ENCODE measurements at regions not wholly inside any gene's neighbourhood (a gene's known extent, or its start where the extent isn't known, plus 50 kb on each side); places are given as distances from the start of the nearest gene placed in this dataset.
"Not testable (repeated sequence)": the region's sequence is repeated elsewhere in the genome, so short reads cannot be mapped to it uniquely, and the experiment has no call there.

DNA sequence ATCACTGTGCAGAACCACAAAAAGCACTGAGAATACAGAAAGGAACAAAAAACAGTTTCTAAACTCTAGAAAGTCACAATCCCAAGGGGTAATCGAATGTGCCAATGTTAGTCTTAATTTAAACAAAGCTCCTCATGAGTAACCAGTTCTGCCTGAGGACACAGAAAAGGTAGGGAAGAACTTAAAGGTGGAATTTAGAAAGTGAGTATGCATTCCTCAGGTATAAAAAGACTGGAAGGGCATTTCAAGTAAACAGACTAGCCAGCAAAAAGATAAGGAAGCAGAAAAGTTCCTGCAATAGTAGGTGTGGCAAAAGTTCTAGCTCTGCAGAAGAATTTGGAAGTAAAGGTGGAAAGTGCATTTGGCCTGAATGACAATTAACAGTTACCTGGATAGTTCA is 84.6 kb upstream of the DLX6 start:
- intact Hi-C loops (cut with DNase I; ENCODE audit: low total_unique reads): no loop called here
- Histone ChIP-seq H3K27me3 (peaks cover 0 to 11% of the 10 kb centered on the region in 2 donors), H3K27ac (no peak overlapping the region), H3K36me3 (no peaks in the 10 kb centered on the region), H3K9me3 (no peaks in the 10 kb centered on the region), H3K4me1 (no peaks in the 10 kb centered on the region), H3K4me3 (no peak overlapping the region)
- TF ChIP-seq POLR2AphosphoS5 (IDR thresholded peaks at IDR 0.05) (no peak), POLR2A (IDR thresholded peaks at IDR 0.05) (no peak)
- TF ChIP-seq, protein P1, sequence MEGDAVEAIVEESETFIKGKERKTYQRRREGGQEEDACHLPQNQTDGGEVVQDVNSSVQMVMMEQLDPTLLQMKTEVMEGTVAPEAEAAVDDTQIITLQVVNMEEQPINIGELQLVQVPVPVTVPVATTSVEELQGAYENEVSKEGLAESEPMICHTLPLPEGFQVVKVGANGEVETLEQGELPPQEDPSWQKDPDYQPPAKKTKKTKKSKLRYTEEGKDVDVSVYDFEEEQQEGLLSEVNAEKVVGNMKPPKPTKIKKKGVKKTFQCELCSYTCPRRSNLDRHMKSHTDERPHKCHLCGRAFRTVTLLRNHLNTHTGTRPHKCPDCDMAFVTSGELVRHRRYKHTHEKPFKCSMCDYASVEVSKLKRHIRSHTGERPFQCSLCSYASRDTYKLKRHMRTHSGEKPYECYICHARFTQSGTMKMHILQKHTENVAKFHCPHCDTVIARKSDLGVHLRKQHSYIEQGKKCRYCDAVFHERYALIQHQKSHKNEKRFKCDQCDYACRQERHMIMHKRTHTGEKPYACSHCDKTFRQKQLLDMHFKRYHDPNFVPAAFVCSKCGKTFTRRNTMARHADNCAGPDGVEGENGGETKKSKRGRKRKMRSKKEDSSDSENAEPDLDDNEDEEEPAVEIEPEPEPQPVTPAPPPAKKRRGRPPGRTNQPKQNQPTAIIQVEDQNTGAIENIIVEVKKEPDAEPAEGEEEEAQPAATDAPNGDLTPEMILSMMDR (IDR thresholded peaks at IDR 0.05): no peak
- DNase-seq (ENCODE audit: low spot score in 2 of 2): no peak

DNA sequence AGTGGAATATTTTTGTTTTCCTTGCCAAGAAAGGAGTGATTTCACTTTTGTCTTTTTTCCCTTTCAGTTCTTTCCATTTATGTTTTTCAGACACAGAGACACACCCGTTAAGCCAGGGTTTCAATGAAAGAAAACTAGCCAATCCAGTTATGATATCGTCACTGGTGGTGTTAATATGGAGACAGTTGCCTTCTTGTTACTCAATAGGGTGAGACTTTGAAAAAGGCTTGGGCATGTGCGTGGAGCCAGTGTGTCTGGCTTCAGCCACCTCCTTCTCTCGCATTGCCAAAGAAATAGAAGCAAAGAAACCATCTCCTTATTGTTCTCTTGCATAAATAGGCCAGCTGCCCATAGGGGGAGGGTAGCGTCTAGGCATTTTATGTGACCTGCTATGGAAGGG is 84.1 kb upstream of the DLX6 start:
- Histone ChIP-seq H3K27ac (no peak overlapping the region), H3K4me3 (no peak overlapping the region), H3K36me3 (no peaks in the 10 kb centered on the region), H3K9me3 (no peaks in the 10 kb centered on the region), H3K27me3 (peaks cover 0 to 10% of the 10 kb centered on the region in 2 donors), H3K4me1 (no peaks in the 10 kb centered on the region)
- no peak for DNase-seq (ENCODE audit: low spot score in 2 of 2)
- TF ChIP-seq POLR2A (IDR thresholded peaks at IDR 0.05) (no peak), POLR2AphosphoS5 (IDR thresholded peaks at IDR 0.05) (no peak)
- TF ChIP-seq, protein P1 (IDR thresholded peaks at IDR 0.05): no peak
- intact Hi-C loops (cut with DNase I; ENCODE audit: low total_unique reads): no loop called here

DNA sequence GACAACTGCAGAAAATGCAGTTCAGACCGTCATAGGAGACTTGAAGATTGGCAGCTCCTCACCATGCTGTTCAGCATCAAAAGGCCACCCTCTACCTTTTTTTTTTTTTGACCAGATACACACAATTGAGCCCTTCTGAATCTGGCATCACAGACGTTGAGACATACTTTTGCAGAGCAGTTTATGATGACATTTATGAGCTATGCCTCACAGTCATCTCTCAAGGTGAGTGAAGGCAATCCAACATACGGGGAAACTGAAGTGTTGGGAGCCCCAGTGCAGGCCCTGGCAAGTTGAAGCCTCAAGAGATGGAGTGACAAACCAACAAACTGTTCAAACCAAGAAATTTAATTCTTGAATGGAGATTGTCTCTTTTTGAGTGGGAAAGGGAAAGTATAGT is 83.6 kb upstream of the DLX6 start:
- Histone ChIP-seq H3K27ac (no peak overlapping the region), H3K9me3 (no peaks in the 10 kb centered on the region), H3K36me3 (no peaks in the 10 kb centered on the region), H3K4me1 (no peaks in the 10 kb centered on the region), H3K27me3 (peaks cover 0 to 10% of the 10 kb centered on the region in 2 donors), H3K4me3 (no peak overlapping the region)
- no peak for DNase-seq (ENCODE audit: low spot score in 2 of 2)
- intact Hi-C loops (cut with DNase I; ENCODE audit: low total_unique reads): no loop called here
- no peak for TF ChIP-seq POLR2AphosphoS5 (IDR thresholded peaks at IDR 0.05)
- no peak for TF ChIP-seq POLR2A (IDR thresholded peaks at IDR 0.05)
- TF ChIP-seq, protein P1 (IDR thresholded peaks at IDR 0.05): no peak

DNA sequence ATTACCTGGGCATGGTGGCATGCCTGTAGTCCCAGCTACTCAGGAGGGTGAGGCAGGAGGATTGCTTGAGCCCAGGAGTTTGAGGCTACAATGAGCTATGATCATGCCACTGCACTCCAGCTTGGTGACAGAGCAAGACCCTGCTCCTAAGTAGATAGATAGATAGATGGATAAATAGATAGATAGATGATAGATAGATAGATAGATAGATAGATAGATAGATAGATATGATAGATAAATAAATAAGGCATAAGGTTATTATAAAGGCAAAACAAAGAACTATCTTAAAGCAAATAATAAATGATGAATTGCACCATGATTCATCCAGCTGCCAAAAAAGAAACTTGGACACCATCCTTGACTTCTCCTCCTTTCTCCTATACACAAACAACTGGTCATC is 82.0 kb upstream of the DLX6 start:
- not testable (repeated sequence) for H3K27ac ChIP-seq

DNA sequence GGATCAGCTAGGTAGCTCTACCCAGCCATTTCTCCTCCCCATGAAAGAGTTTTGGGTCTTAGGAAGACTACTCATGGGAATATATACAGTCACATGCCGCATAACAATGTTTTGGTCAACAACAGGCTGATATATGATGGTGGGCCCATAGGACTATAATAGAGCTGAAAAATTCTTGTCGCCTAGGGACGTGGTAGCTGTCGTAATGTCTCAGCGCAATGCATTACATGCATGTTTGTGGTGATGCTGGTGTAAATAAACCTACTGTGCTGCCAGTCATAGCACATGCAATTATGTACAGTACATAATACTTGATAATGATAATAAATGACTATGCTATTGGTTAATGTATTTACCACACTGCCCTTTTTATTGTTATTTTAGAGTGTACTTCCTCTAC is 78.2 kb upstream of the DLX6 start:
- Histone ChIP-seq H3K4me1 (no peaks in the 10 kb centered on the region), H3K9me3 (no peaks in the 10 kb centered on the region), H3K36me3 (no peaks in the 10 kb centered on the region), H3K27ac (no peak overlapping the region), H3K4me3 (no peak overlapping the region), H3K27me3 (peaks cover 0 to 6% of the 10 kb centered on the region in 2 donors)
- intact Hi-C loops (cut with DNase I; ENCODE audit: low total_unique reads): no loop called here
- no peak for DNase-seq (ENCODE audit: low spot score in 2 of 2)
- TF ChIP-seq, protein P1 (IDR thresholded peaks at IDR 0.05): no peak
- TF ChIP-seq POLR2AphosphoS5 (IDR thresholded peaks at IDR 0.05) (no peak), POLR2A (IDR thresholded peaks at IDR 0.05) (no peak)

More for the DNA sequence above, 82.0 kb upstream of the DLX6 start:
- H3K9me3 ChIP-seq; H3K27me3 ChIP-seq; H3K4me3 ChIP-seq; intact Hi-C loops (cut with DNase I; ENCODE audit: low total_unique reads); H3K36me3 ChIP-seq; DNase-seq (ENCODE audit: low spot score in 2 of 2); H3K4me1 ChIP-seq: not testable (repeated sequence)

DNA sequence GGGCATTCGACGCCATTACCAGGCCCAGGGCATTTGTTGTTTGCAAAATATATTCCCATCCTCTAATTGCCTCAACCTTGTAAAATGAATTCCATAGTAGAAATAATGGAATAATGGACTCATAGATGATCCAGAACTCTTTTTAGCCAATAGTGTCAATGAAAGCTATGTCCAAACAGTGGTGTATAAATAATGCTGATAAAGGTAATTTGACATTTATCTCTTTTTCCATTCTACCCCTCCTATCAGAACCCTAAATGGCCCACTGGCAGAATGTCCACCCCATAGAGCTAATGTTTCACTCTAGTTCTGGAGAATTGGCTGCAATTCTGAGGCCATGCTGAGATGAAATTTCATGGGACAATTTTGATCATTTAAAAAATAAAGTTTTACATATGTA is 76.4 kb upstream of the DLX6 start:
- no peak for TF ChIP-seq POLR2AphosphoS5 (IDR thresholded peaks at IDR 0.05)
- TF ChIP-seq POLR2A (IDR thresholded peaks at IDR 0.05): no peak
- TF ChIP-seq, protein P1 (IDR thresholded peaks at IDR 0.05): no peak
- no peak overlapping the region for H3K4me3 ChIP-seq
- H3K27me3 ChIP-seq: peaks cover 0 to 1% of the 10 kb centered on the region in 2 donors
- H3K4me1 ChIP-seq: no peaks in the 10 kb centered on the region
- intact Hi-C loops (cut with DNase I; ENCODE audit: low total_unique reads): no loop called here
- no peak overlapping the region for H3K27ac ChIP-seq
- no peak for DNase-seq (ENCODE audit: low spot score in 2 of 2)
- H3K36me3 ChIP-seq: no peaks in the 10 kb centered on the region
- H3K9me3 ChIP-seq: no peaks in the 10 kb centered on the region

All from breast epithelium (tissue), 4 donors.